RKO (cell line): ENCODE measurements at regions not wholly inside any gene's neighbourhood (a gene's known extent, or its start where the extent isn't known, plus 50 kb on each side); places are given as distances from the start of the nearest gene placed in this dataset.
"Not testable (repeated sequence)": the region's sequence is repeated elsewhere in the genome, so short reads cannot be mapped to it uniquely, and the experiment has no call there.

Experiments
- DNase-seq: peaks from one replicate; pipeline ENCODE4 v3.0.0-alpha.2; 2016; ENCODE audit warnings: low spot score

GRCh38 chr19:28444362-28444761 is 768.6 kb downstream of the UQCRFS1 start:
- no peak for DNase-seq

GRCh38 chr19:28443361-28443760 is 769.6 kb downstream of the UQCRFS1 start:
- no peak for DNase-seq

- no peak for DNase-seq
Observed at GRCh38 chr19:28437390-28438346, 775.3 kb downstream of the UQCRFS1 start.

- no peak for DNase-seq
Observed at GRCh38 chr19:28436320-28436719, 776.6 kb downstream of the UQCRFS1 start.

GRCh38 chr19:28435551-28436271 is 777.2 kb downstream of the UQCRFS1 start:
- no peak for DNase-seq

- not testable (repeated sequence) for DNase-seq
Observed at GRCh38 chr19:28434794-28435193, 778.2 kb downstream of the UQCRFS1 start.

- DNase-seq: not testable (repeated sequence)
Observed at GRCh38 chr19:28434365-28434764, 778.6 kb downstream of the UQCRFS1 start.

GRCh38 chr19:28433166-28433565 is 779.8 kb downstream of the UQCRFS1 start:
- DNase-seq: not testable (repeated sequence)

GRCh38 chr19:28430214-28430613 is 782.7 kb downstream of the UQCRFS1 start:
- no peak for DNase-seq

- DNase-seq: no peak
Observed at GRCh38 chr19:28429356-28429755, 783.6 kb downstream of the UQCRFS1 start.

- DNase-seq: no peak
Observed at GRCh38 chr19:28428663-28429348, 784.1 kb downstream of the UQCRFS1 start.

- DNase-seq: no peak
Observed at GRCh38 chr19:28427376-28428083, 785.4 kb downstream of the UQCRFS1 start.

- DNase-seq: no peak
Observed at GRCh38 chr19:28426730-28427225, 786.2 kb downstream of the UQCRFS1 start.

GRCh38 chr19:28426110-28426729 is 786.7 kb downstream of the UQCRFS1 start:
- DNase-seq: no peak

- no peak for DNase-seq
Observed at GRCh38 chr19:28425046-28425931, 787.7 kb downstream of the UQCRFS1 start.

GRCh38 chr19:28424662-28425045 is 788.3 kb downstream of the UQCRFS1 start:
- DNase-seq: no peak

GRCh38 chr19:28424077-28424476 is 788.9 kb downstream of the UQCRFS1 start:
- DNase-seq: no peak

- DNase-seq: no peak
Observed at GRCh38 chr19:28422791-28423650, 789.9 kb downstream of the UQCRFS1 start.

GRCh38 chr19:28422046-28422445 is 790.9 kb downstream of the UQCRFS1 start:
- DNase-seq: no peak
